Breast epithelium (tissue), 3 donors: ENCODE measurements at regions not wholly inside any gene's neighbourhood (a gene's known extent, or its start where the extent isn't known, plus 50 kb on each side); places are given as distances from the start of the nearest gene placed in this dataset.
"Not testable (repeated sequence)": the region's sequence is repeated elsewhere in the genome, so short reads cannot be mapped to it uniquely, and the experiment has no call there.

Source experiments
- POLR2A ChIP-seq: fragments of 450-650 bp; IDR thresholded peaks from one replicate; pipeline ENCODE4 v1.6.1; 2016; ENCODE audit warnings: antibody characterized with exemption, mild to moderate bottlenecking, moderate library complexity
- POLR2AphosphoS5 ChIP-seq, 3 donors: sonication (generic); formaldehyde crosslinking; IDR thresholded peaks; one replicate each; pipeline ENCODE4 v1.6.1; 2017; ENCODE audit warnings: antibody characterized with exemption in 3 of 3
- TF ChIP-seq, protein P1 (sequence below), 3 donors: fragments of 450-650 bp; IDR thresholded peaks; one replicate each; pipeline ENCODE4 v1.5.1; 2016 to 2017; ENCODE audit warnings: antibody characterized with exemption in 3 of 3, mild to moderate bottlenecking in 3 of 3, moderate library complexity in 3 of 3

GRCh38 chr4:184965230-184966050 is 52.9 kb upstream of the HELT start:
- TF ChIP-seq, protein P1, sequence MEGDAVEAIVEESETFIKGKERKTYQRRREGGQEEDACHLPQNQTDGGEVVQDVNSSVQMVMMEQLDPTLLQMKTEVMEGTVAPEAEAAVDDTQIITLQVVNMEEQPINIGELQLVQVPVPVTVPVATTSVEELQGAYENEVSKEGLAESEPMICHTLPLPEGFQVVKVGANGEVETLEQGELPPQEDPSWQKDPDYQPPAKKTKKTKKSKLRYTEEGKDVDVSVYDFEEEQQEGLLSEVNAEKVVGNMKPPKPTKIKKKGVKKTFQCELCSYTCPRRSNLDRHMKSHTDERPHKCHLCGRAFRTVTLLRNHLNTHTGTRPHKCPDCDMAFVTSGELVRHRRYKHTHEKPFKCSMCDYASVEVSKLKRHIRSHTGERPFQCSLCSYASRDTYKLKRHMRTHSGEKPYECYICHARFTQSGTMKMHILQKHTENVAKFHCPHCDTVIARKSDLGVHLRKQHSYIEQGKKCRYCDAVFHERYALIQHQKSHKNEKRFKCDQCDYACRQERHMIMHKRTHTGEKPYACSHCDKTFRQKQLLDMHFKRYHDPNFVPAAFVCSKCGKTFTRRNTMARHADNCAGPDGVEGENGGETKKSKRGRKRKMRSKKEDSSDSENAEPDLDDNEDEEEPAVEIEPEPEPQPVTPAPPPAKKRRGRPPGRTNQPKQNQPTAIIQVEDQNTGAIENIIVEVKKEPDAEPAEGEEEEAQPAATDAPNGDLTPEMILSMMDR (IDR thresholded peaks at IDR 0.05): not testable (repeated sequence)
- TF ChIP-seq POLR2AphosphoS5 (IDR thresholded peaks at IDR 0.05); POLR2A: not testable (repeated sequence)
